GM10266 (cell line): ENCODE measurements at regions not wholly inside any gene's neighbourhood (a gene's known extent, or its start where the extent isn't known, plus 50 kb on each side); places are given as distances from the start of the nearest gene placed in this dataset.
A peak's percentile ranks its signal among the peaks of the same experiment; 100 is the strongest.

Source experiments
- DNase-seq: peaks from one replicate; pipeline ENCODE4 v3.0.0; 2012; ENCODE audit errors: extremely low spot score
- CTCF ChIP-seq: IDR thresholded peaks from 2 replicates; pipeline ENCODE4 v1.5.1; 2012; ENCODE audit warnings: mild to moderate bottlenecking, low read depth; ENCODE audit not compliant: control insufficient read depth, insufficient read depth; ENCODE audit errors: missing control alignments

GRCh38 chr7:136405931-136406777, 429.0 kb upstream of the MTPN start:
- peak; percentile 81 for TF ChIP-seq CTCF
- peak; percentile 44 for DNase-seq

GRCh38 chr7:136403591-136403990, 426.4 kb upstream of the MTPN start:
- TF ChIP-seq CTCF, result no peak
- DNase-seq, result no peak

GRCh38 chr7:136400877-136401276, 423.7 kb upstream of the MTPN start:
- no peak for DNase-seq
- no peak for TF ChIP-seq CTCF

GRCh38 chr7:136399385-136399784, 422.2 kb upstream of the MTPN start:
- TF ChIP-seq CTCF, result no peak

GRCh38 chr7:136392856-136393255, 415.7 kb upstream of the MTPN start:
- DNase-seq, result no peak
- TF ChIP-seq CTCF, result no peak

More at GRCh38 chr7:136399385-136399784, 422.2 kb upstream of the MTPN start:
- no peak for DNase-seq

- no peak for TF ChIP-seq CTCF
- DNase-seq, result no peak
These were observed 414.2 kb upstream of the MTPN start for GRCh38 chr7:136391371-136391770.

GRCh38 chr7:136389933-136390332, 412.8 kb upstream of the MTPN start:
- no peak for TF ChIP-seq CTCF
- DNase-seq, result no peak
